DLD1 (cell line): ENCODE measurements at regions not wholly inside any gene's neighbourhood (a gene's known extent, or its start where the extent isn't known, plus 50 kb on each side); places are given as distances from the start of the nearest gene placed in this dataset.

Source experiments
- in situ Hi-C: cut with HindIII; loops from 2 replicates; pipeline ENCODE4 v1.10.0; 2017; ENCODE audit warnings: low sequenced_read_pairs

DNA sequence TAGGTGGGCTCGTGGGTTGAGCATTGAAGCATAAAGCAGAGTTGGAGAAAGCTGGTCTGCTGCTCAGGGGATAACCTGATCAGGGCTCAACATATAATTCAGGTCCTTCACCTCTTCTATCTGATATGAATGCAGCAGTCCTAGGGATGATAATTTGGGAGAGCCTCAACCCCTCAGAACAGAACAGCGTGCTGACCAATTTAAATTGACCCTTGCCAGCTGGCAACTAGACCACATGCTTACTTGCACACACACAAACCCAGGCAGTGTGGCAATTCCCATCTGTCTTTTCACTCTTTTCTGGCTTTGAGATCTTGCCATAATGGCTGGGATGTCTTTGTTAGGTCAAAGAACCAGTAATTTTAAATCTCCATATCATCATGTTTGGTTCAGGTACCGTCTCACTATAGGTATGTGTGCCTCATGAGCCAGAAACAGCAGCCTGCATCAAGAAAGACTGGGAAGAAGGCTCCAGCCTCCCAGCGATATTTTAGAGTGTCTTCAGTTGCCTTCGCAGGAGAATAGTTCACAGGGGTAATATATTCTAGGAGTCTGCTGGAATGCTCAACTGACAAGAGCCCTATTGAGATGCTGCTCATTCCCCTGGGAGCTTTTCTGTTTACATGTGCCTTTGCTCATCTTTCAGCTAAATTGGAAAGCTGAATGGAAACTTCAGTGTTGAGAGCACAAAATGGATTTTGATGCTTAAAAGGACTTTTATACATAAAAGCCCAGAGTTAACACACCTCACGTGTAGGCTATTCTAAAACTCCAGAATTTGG lies 497.6 kb downstream of the RASEF start:
- in situ Hi-C loops: no loop called here

DNA sequence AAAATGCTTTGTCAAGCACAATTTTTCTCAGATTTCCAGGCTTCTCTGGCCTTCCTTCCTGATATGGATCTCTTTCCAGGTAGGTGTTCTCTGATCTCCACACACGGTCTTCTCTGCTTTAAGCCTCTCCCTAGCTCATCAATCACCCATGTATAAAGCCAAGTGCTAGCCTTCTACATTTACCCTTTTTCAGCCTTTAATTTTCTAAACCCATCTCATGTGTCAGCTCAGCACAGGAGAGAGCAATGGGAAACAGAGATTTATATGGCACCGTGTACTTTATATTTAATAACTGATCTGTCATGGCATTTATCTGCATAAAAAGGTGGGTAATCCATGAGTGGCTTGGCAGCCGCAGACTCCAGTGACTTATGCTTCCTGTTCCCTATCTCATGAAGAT lies 495.0 kb downstream of the RASEF start:
- in situ Hi-C loops: no loop called here

DNA sequence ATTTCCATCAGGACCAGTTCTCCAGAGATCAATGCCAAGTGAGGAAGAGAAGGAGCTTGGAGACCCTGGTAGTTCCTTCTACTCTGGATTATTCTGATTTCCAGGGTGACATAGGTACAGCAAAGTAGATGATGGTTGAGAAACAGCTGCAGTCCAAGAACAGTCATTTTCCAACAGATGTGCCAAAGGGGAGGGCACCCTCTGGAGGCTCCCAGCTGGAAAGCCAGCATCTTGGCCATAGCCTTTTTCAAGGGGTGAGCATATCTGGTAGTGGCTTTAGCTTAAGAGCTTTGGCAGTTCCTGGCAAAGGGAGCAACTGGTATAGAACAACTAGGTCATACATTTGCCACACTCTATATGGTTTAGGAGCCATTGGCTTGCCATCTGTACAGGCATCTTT lies 492.7 kb downstream of the RASEF start:
- in situ Hi-C loops: no loop called here

DNA sequence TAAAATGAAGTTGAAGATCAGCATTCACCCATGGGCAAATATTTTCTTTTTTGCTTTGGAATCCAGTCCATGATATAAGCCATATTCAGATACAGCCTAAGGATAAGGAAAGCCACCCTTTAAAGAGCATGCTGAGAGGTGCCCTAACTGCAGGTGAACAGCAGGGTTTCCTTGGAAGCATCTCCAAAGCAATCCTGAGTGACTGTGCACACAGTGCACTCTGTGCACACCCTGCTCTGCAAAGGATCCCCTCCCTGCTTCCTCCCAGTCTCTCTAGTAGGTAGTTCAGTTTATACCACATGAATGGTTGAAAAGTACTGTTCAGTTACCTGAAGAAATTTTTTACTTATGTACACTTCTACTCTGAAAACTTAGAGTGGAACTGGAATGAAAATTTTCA lies 491.4 kb downstream of the RASEF start:
- in situ Hi-C loops: no loop called here

DNA sequence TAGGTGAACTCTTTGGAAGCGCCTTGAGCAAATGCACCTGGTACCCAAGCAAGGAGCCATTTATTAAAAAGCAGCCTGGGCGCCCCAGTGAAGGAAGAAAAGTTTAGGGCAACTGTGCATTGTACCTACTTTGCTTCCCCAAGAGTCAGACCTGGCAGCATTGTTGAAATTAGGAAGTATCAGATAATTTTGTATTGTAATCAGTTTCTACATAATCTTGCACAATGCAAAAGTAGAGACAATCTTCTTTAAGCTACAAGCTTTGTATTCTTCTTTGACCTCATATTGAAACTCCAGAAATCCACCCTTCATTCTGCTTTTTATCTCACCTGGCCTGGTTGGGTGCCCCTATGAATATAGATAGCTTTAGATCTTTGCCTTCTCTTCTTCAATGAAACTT lies 490.8 kb downstream of the RASEF start:
- in situ Hi-C loops: no loop called here

DNA sequence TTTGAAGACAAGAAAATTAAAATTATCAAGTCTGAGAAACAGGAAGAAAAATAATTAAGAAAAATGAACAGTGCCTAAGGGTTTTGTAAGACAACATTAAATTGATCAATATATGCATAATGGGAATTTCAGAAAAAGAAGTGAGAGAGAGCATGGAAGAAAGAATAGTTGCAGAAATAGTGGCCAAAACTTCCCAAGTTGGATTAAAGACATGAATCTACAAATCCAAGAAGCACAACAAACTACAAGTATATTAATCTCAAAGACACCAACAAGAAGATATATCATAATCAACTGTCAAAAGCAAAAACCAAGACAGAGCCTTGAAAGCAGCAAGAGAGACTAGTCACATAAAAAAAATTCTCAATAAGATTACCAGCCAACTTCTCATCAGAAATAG lies 488.0 kb downstream of the RASEF start:
- in situ Hi-C loops: no loop called here

DNA sequence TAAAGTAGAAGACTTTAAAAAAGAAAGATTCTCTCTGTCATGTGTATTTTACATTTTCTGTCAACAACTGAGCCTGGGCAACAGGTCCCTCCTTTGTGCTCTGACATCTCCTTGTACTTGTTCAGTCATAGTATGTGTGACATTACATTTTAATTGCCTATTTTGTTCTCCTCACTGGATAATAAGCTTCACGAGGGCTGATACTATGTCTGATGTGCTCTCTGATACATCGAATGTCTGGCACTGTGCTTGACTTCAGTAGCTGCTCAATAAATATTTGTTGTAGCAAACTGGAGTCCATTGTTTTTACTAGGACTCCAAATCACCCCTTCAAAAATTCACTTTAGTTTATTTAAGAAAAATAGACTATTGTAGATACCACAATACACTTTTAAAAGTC lies 482.0 kb downstream of the RASEF start:
- in situ Hi-C loops: no loop called here

DNA sequence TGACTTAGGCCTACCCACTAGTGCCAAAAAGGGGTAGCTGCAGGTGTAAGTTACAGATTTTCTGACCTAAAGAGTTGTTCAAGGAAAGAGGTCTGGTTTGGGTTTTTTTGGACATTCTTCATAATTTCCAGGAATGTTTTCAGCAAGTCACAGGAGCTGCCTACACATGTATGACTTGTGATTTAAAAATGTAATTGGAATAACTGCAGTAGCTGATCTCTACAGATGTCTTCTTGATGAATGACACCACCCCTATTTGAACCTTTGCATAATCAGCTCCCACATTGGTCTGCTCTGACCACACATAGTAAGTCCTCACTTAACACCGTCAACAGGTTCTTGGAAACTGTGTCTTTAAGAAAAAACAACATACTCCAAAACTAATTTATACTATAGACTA lies 481.4 kb downstream of the RASEF start:
- in situ Hi-C loops: no loop called here

DNA sequence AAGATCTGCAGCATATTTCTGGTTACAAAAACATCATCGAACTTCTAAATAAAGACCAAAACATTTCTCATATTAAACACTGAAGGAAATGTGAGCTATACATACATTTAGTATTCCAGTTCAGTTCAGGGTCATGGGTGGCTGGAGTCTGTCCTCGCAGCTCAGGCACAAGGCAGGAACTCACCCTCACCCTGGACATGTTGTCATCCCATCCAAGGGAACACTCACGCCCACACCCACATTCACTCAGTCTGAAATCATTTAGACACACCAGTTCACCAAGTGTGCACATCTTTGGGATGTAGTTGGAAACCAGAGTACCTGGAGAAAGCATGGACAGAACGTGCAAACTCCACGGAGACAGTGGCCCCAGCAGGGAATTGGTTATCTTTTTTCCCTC lies 481.0 kb downstream of the RASEF start:
- in situ Hi-C loops: no loop called here

DNA sequence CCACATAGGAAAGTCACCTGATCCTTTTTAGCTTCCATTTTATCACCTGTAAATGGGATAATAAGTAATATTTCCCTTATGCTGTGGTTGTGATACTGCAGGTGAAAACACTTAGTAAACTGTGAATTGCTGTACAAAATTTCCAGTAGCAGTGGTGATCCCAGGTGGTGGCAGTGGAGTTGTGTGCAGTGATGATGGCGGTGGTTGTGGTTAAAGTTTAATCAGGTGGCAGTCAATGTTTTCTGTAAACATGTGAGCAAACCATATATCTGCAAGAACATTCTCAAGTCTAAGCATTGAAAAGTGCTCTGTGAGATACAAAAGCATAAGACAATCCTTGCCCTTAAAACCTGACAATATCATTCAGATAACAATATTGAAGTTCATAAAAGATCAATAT lies 480.2 kb downstream of the RASEF start:
- in situ Hi-C loops: no loop called here

DNA sequence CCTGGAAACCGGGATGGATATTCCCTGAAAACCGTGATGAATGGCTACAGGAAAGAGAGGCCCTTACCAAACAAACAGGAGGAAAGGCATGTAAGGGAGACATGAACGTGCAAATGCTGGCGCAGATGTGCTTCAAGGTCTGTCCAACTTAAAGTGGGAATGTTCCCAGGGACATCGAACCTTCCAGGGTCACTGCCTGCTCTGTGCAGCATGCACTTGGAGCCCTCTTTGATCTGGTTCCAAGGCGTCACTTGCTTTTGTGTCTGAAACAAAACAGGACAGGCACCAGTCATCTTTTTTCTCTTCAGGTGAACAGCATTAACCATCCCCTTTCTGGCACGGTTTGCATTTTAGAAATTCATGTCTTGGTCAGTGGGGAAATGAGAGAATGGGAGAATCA lies 479.4 kb downstream of the RASEF start:
- in situ Hi-C loops: no loop called here

DNA sequence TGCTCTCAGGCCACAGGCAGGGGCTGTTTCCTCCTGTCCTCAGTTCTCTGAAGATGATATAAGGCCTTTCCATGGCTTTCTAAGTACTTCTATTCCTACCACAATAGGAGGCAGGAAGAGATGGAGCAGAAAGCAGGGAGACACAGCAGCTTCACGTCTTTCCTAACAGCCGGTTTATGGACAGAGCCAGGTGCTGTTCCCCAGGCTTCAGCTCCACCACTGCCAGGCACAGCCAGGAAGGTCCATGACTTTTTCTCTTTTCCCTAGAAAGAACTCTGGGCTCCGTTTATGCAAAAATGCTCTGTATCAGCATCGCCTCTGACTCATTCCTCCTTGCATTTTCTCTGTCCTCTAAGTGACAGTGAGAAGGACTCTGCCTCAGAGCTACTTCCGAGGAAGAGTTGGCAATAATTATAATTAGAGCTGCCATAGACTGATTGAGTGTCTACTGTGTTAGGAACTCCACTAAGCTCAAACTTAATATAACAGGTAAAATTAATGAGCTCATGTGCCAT lies 478.5 kb downstream of the RASEF start:
- in situ Hi-C loops: no loop called here

DNA sequence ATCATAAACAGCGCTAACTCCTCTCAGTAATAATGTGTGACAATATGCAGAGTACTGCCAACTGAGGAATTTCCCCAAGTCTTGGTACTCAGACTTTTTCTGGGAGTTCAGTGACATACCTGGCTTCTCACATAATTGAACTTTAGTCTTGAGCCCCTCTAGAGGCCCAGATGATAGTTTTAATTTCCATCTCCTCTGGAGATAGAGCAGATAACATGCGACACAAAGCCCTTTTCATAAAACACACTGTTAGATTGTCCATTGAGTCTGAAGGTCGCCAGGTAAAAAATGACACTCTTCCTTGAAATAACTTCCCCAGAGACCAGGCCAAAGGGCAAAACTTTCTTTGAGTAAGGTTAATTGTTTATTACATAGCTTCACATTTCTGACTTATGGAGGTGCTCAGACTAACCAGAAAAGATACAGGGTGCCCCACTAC lies 476.0 kb downstream of the RASEF start:
- in situ Hi-C loops: no loop called here

DNA sequence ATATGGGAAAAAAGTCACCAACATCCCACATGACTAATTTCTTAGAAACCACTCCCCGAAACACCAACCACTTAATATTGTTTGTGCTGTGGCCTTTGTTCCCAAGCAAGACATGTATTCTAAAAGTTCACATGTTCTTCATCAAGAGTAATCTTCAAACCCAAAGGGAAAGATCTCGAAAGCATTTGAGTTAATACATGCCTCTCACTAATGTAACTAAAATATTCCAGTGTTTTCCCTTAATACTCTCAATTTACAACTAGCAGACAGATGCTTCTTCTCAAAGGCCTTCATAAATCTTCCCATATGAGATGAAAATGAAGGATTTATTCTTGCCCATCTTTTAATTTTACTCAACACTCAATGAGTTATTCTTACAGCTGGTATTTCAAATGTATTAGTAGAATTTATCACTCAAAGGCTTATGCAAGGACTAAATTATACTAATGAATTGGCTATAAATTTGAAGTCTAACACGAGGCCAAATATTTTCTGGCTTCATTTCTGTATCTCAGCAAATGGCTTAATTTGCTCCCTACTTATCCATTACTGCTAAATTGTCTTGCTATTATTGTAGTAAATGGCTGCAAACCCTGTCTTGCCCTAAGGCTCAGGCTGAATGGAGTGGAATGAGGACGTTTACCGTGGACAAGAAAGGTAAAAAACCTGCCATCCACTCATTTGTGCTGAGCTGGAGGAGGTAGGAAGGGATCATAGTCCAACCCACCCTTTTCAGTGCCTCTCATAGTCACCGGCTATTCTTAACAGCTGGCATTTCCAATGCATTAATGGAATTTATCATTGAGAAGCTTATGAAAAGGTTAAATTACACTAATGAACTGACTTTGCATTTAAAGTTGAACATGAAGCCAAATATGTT lies 474.4 kb downstream of the RASEF start:
- in situ Hi-C loops: no loop called here

DNA sequence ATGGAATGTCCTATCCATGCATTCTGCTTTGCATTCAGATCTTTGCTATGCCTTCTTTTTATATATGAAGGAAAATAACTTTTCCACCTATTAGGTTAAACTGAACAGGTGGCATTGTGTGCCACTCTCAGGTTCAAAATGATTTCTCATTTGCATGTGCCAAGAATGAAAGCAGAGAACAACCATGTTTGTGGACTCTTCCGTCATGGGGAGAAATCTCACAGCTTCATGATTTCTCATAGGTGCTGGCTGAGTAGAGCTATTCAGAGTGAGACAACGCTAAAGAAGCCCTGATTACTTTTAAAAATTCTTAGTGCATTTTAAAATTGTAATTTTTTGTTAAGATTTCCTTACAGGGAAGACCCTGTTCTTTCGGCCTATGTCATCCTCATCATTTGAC lies 472.1 kb downstream of the RASEF start:
- in situ Hi-C loops: no loop called here

DNA sequence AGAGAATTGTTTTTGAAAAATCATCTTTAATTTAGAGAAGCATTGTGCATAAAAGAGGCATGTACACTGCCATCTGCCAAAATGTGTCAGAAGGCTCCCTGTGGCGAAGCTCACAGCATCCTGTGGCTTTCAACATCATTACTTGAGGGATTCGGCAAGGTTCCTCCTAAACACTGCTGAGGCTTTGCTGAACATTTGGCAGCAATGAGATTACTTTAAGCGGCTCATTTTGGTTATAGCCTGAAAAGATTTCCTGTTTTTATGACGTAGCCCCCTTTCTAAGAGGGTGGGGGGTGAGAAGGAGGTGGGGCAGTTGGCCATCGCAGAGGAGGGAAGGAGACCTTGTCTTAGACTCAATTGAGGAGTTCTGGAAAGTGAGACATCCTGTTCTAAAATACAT lies 469.4 kb downstream of the RASEF start:
- in situ Hi-C loops: no loop called here

DNA sequence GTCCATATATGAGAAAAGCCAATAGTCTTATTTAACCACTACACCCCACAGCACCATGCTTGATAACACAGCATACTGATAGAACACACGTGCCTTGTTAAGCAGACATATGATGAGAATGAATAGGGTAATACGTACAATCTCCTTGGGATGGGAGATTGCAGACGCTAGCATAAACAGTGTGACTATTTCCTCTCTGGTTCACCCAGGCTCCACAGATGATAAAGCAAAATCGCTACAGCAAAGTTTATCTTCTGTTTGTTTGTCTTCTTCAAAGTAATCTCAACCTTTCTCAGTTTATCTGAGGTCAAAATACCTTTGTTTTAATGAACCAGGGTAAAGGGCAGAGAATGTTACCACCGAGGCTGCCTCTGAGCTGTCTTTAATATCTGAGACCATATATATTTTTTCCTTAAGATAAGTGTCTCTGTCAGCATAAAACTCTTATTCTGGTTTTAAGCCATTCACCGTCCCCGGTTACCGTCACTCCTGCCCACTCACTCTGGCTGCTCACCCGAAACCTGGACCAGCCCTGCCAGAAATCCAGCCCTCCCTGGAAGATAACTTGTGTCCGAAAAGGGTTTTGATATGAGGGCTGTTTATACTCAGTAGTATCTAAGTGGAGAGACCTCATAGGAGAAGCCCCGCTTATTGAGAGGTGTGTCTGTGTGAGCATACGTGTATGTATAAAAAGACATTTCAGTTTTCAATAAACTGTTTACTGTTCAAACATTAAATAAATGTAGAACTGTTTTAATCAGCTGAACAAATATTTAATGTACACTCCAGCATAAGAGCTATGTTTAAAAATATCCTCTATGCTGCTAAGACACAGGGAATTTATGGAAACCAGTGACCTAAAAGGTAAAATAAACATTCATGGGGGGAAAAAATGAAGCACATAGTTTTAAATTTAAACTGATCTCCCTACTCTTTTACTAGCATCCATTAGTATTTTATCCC lies 465.4 kb downstream of the RASEF start:
- in situ Hi-C loops: no loop called here

DNA sequence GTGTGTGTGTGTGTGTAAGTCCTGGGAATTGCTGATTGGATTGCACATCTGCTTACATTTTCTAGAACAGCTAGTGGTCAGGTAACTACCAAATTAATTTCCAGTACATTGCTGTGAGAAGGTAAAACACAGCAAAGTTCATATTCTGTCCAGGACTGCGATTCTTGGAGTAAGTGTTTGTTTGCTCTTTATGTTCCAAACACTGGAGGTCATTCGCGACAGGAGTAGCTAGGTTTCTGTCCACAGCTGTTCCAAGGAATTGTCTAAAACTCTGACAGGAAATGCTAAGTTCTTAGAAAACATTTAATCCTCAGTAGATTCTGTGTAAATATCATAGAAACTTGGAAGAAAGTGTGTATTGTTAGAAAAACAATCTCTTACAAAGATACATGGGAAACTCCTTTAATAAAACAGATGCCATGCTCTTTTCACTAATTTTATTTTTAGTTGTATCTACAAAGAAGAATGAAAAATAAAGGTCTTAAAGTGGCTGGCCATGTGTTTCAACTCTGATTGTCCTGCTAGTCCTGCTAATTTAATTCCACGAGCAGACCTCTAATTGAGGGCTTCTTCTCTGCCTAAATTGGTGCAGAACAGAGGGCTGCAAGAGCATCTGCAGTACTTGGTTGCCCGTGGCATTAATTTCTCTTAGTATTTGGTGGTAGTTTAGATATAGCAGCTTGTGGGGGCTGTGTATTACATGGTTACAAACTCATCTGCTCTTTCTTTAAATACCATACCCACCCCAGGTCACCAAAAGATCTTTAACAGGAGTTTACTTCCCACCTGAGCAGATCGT lies 464.5 kb downstream of the RASEF start:
- in situ Hi-C loops: no loop called here

DNA sequence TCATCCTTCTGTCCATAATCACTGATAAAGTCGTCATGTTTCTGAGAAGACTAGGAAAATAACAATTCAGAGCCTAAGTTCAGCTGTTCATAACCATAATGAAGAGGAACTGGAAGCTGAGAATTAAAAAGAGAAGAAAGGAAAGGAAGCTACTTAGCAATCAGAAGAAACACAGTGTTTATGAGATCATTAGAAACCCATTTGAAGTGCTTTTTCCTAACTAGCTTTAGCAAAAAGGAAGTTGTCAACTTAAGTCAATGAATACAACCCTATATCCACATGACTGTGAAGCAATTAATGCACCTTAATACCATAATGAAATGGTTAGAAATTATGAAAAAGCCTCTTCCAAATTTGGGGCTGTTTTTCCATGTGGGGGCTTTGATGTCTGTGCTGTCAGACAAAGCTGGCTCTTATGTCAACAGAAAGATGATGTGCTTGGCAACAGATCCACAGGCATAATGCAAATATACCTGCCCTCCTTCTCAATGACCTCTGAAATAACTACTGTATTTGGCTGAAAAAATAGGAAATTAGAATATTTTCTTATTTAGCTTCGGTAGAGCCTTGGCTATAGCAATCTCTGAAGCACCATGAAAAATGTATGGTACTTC lies 463.5 kb downstream of the RASEF start:
- in situ Hi-C loops: no loop called here
